HL-60/S4 (cell line): ENCODE measurements at regions not wholly inside any gene's neighbourhood (a gene's known extent, or its start where the extent isn't known, plus 50 kb on each side); places are given as distances from the start of the nearest gene placed in this dataset.
"Not testable (repeated sequence)": the region's sequence is repeated elsewhere in the genome, so short reads cannot be mapped to it uniquely, and the experiment has no call there.

Source experiments
- in situ Hi-C: fragments of 300-500 bp; cut with MboI; formaldehyde crosslinking; loops from 2 replicates; pipeline ENCODE4 v1.14.3; 2022; ENCODE audit warnings: low sequenced_read_pairs

DNA sequence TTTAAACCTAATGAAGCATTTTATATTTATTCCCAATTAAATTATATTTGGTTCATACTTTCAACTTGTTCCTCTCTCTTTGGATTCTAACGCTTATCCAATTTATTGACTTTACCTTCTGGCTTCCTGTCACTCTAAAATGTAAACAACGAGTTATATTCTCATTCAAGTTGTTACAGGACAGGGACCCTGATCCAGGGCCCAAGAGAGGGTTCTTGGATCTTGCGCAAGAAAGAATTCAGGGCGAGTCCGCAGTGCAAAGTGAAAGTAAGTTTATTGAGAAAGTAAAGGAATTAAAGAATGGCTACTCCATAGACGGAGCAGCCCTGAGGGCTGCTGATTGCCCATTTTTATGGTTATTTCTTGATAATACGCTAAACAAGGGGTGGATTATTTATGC is 405.6 kb upstream of the API5 start:
- in situ Hi-C loops = no loop called here

DNA sequence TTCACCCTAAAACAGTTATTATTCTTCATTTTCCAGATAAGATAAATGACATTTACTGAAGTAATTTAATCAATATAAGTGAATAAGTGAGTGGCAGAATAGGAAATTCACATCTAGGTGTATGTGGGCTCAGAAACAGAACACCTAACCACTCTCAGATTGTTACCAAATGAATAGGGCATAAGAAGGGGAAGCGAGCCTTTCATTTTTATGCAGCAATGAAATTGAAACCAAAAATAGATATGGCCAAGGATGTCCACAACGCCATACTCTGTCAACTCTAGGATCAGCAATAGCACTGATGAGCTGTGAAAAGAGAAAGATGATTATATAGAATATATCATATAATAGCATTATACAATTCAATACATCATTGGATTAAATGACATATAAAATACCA is 398.1 kb upstream of the API5 start:
- in situ Hi-C loops = no loop called here

DNA sequence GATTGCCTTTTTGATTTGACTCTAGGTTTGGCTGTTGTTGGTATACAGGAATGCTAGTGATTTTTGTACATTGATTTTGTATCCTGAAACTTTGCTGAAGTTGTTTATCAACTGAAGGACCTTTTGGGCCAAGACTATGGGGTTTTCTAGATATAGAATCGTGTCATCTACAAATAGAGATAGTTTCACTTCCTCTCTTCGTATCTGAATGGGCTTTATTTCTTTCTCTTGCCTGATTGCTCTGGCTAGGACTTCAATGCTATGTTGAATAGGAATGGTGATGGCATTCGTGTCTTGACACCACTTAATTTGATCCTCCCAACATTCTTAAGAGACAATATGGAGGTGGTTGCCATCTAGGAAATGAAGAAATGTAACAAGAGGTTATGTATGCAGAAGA is 388.1 kb upstream of the API5 start:
- in situ Hi-C loops = no loop called here

DNA sequence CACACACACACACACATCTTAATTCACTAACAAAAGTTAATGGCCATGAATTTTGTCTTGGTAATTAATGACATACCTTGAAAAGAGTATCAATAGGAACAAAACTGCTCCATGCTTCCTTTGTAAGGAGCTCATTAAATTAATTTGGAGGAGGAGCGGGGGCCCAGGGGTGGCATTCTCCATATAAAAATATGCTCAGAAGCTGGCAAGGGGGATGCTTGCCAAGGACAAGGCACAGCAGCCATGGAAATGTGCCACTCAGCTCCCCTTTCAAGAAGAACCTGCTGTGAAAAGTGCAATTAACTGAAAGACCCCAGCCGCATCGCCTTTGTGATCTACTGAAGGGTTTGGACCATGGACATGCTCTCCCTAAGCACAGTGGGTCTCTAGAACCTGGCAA is 385.9 kb upstream of the API5 start:
- in situ Hi-C loops = no loop called here

DNA sequence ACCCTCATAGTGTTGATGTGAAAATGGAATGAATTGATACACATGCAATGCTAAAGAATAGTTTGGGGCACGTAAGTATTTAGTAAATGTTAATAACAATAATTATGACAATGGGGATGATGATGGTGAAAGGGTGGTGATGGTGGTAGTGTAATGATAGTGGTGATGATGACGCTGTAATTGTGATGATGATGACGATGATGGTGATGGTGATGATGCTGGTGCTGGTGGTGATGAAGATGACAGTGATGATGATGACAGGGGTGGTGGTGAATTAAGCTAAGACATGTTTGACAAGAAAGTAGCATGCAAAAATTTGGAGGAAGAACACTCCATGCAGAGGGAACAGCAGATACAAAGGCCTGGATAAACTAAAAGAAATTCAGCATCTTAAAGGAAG is 364.4 kb upstream of the API5 start:
- in situ Hi-C loops = no loop called here

DNA sequence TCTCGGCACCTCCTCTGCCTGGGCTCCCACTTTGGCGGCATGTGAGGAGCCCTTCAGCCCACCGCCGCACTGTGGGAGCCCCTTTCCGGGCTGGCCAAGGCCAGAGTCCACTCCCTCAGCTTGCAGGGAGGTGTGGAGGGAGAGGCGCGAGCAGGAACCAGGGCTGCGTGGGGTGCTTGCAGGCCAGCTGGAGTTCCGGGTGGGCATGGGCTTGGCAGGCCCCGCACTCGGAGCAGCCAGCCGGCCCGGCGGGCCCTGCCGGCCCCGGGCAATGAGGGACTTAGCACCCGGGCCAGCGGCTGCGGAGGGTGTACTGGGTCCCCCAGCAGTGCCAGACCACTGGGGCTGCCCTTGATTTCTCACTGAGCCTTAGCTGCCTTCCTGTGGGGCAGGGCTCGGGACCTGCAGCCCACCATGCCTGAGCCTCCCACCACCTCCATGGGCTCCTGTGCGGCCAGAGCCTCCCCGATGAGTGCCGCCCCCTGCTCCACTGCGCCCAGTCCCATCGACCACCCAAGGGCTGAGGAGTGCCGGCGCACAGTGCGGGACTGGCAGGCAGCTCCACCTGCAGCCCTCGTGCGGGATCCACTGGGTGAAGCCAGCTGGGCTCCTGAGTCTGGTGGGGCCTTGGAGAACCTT is 361.9 kb upstream of the API5 start:
- in situ Hi-C loops = not testable (repeated sequence)

DNA sequence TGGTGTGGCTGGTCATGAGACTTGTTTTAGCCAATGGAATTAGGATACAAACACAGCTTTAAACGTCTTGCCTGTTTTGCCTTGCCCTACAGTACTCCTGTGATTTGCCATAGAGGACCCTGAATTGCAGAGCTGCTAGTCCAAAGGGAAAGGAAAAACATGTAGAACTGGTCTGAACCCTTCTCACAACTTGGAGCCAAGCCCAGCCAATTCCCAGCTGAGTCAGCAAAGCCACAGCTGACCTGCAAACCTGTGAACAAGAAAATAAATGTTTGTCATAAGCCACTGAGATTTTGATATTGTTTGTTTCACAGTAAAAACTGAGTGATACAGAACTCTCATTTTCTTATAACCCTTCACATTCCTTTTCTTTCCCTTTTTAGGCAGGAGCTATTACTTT is 360.5 kb upstream of the API5 start:
- in situ Hi-C loops = no loop called here

DNA sequence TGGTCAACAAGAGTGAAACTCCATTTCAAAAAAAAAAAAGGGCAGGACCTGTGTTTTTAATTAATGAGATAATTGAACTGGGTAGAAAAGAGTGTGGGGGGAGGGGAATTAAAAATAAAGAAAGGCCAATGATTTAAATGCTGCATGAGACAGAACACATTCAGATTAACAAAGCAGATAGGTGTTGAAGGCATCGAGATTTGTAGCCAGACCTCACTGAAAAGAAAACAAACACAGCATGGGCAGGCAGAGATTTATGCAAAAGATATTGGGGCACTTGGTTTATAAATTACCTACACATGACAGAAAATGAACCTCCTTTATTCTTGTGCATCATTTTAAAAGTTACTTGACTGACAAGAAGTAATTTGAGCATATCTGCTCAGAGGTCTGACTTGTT is 354.0 kb upstream of the API5 start:
- in situ Hi-C loops = no loop called here

DNA sequence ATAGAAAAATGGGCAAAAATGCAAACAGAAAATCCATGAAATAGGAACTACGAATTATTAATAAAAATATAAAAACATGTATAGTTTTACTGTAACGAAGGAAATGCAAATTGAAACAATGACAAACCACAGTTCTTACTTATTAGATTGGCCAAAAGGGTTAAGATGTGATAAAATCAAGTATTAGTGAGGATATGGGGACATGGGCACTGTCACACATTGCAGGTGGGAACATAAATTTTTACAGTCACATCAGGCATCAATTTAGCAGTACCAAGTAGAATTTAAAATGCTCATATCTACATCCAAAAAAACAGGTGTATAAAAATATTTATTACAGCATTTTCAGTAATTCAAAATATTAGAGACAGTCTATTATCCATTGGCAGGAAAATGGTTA is 353.2 kb upstream of the API5 start:
- in situ Hi-C loops = no loop called here

DNA sequence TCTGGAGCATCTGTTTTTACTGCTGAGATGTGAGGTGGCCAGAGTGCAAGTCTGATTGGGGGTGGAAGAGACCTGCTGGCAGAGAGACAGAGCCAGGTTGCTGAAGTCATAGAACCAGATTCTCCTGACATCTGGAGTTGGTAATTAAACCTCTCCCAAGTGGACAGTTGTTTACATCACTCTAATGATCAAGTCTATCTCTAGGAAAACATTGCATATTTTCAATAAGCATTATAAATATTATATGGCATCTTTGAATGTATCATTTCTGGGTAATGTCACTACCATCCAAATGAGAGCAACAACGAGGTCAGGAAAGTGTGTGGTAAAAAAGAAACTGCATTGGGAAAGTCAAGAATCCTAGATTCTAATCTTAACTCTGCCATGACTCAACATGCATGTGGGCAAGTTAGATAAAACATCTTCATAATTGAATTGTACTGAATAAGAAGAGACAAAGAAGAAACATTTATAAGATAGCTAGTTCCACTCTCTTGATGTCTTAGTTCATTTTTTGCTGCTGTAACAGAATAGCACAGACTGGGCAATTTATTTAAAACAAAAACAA is 351.2 kb upstream of the API5 start:
- in situ Hi-C loops = no loop called here

DNA sequence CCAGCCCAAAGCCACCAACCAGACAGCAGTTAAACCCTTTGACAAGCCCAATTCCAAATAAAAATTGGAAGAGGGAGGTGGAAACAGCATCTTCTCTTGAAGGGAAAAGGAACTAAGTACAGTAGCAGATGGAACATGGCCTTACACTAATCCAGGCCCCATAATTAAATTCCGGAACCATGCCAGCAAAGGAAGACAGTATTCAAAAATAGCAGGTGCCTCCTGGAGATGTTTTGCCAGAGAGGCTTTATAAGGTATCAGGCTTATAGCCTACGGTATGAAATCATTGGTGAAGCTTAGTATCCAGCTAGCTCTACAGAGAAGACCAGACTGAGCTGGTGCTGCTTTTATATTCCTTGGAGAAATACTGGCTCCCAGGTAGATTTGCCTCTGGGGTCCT is 344.1 kb upstream of the API5 start:
- in situ Hi-C loops = no loop called here

DNA sequence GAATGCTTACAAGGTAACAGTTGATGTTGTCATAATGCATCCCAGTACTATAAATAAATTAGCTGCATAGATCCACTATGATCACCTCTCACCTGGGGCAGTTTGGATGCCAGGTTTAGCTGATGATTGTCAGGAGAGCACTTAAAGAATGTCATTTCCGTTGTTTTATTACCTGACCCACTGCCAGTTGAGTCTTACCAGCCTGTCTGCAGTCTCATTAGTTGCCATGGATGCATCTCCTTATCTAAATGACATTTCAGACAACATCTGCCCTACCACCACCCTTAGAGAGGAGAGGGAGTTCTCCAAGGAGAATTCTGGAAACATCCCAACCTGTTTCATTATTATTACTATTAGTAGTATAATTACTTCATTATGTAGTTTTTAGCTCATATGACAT is 339.1 kb upstream of the API5 start:
- in situ Hi-C loops = no loop called here

DNA sequence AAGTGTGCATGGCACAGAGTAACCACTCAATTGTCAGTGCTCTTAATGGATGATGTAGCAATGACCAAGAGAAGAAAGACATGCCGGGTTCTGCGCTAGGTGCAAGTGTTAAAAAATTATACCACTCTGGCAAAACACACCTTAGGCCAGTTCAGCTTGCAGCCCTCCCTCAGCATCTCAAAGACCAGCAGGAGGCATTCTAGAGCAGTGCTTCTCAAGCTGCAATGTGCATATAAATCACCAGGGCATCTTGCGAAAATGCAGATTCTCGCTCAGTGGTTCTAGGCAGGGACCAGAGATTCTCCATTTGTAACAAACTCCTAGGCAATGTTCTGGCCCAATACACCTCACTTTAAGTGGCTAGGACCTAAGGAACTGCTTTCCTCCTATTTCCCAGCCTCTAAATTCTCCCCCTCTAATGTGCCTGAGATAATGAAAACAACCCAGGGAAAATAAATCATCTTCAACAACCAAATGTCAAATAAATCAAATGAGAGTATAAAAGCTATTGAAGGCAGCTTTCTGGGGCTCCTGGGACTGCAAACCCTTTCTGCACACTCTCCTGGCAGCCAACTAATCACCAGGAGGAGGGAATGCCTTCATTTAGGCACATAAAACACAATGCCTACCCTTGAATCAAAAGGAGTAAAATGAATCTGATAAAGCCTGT is 337.2 kb upstream of the API5 start:
- in situ Hi-C loops = no loop called here

DNA sequence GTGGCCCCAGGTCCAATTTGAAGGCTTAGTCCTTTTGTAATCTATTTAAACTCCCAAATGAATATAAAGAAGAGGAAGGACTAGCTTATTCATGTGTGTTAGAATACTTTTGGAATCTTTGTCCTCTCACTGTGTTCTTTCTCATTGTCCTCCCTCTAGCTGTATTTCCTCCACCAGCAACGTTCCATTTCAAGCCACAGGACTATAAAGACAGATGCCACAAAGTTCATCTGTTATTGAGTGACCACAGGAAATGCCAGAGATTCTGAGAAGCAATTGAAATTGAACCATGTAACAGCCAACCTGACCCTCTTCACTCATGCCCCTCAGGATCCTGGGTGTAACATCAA is 336.6 kb upstream of the API5 start:
- in situ Hi-C loops = no loop called here

DNA sequence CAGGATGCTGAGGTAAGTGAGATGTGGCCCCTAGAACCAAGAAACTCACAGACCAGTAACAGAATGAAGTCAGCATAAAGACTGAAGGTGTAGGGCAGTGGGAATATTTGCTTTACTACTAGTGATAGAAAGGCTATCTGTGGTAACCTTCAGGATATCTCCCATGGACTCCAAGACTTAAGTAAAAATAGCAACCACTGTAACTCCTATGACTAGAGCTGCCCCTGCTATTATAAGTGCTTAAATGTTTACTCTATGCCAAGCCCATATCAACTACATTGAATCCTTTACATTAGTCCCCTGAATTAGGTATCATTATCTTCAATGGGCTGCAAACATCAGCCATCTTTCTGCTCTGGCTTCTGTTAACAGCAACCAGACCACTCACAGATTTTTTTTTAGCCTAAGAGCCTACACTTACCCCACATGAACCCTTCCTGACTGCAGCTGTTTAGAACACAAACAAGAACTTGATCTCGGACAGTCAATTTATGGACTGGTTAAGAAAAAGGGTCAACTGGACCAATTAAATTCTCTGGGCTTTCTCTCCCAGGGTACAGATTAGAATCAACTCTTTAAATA is 335.1 kb upstream of the API5 start:
- in situ Hi-C loops = no loop called here

DNA sequence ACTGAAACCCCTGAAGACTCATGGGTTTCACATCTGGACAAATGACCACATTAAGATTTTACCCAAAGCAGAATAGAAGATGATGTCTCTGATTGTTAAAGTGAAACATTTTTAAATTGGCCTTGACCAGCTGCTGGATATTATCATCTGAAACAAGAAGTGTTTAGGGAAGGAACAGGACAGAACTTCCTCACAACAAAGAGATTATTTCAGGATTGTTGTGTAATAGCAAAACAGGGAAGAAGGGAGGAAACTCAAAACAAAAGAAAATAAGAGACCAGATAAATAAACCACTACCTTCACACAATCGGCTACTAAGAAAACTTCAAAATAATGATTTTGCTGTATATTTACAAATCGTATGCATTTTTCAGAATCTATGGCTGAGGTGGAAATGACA is 319.2 kb upstream of the API5 start:
- in situ Hi-C loops = no loop called here

DNA sequence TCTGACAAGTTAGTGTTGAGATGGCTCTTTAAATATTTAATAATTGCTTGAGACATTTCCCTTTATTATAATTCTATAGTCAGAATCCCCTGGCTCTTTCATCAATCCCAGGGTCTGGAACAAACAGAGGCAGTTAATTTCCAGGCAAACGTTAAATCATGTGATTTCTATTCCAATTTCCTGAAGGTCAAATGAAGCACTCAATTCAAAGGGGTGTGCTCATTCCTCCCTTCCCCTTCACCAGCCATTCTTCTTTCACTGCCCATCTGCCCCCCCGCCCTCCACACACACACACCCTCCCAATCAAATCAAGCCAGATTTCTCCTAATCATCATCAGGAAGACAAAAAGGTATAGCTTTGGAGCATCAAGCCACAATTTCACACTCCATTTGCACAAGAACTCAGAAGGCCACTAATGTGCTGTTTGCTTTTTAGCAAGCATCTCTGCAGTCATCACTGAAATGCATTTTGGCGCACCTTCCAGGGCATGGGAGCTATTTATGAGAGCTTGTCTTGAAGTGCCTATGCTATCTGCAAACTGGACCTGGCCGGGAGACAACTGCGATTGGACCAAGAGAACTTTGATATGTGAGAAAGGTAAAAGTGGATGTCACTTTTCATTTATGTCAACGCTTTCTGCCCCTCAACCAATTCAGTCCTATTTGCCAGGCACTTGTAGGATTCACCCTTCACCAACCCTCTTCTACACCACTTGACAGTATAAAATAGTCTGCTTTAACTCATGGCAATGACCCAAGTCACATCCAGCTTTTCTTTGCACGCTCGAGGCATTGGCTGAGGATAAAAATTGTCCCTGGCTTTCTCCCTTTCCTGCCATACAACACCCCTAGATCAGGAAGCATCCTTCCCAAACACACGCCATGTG is 315.1 kb upstream of the API5 start:
- in situ Hi-C loops = no loop called here

DNA sequence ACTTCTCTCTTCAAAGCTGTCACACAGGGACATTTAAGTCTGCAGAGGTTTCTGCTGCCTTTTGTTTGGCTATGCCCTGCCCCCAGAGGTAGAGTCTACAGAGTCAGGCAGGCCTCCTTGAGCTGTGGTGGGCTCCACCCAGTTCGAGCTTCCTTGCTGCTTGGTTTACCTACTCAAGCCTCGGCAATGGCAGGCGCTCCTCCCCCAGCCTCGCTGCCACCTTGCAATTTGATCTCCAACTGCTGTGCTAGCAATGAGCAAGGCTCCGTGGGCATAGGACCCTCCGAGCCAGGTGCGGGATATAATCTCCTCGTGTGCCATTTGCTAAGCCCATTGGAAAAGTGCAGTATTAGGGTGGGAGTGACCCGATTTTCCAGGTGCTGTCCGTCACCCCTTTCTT is 306.9 kb upstream of the API5 start:
- in situ Hi-C loops = not testable (repeated sequence)

DNA sequence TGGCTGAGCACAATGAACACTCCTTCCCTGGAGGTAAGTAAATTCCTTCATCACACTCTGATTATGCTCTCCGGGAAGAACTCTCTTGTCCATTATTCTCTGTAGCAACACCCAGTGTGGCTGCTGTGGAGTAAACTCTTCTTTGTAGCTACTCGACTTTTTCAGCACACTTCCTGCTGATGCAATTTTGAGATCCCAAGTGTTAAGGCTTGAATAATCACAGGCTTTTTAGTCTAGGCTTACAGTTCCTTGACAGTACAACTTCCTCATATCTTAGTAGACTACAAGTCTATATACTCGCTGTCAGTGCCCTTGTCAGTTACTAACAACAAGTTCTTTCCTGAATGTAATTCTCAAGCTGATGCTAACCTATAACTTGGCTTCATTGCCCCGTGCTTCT is 301.8 kb upstream of the API5 start:
- in situ Hi-C loops = no loop called here

DNA sequence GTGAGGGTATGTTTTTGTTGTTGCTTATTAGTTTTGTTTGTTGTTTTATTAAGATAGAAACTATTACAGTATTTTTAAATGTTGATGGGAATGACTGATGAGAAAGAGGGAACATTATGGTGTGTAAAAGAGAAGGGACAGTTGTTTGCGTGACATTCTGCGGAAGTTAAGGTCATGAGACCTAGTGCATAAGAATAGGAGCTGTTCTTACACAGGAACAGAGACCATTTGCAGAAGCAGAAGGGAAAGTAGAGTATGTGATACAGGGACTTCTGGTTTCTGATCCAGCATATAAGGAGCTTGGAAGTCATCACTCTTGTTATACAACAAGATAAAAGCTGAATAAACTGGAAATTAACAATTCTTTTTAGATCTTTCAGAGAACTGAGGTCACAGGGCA is 299.2 kb upstream of the API5 start:
- in situ Hi-C loops = no loop called here

DNA sequence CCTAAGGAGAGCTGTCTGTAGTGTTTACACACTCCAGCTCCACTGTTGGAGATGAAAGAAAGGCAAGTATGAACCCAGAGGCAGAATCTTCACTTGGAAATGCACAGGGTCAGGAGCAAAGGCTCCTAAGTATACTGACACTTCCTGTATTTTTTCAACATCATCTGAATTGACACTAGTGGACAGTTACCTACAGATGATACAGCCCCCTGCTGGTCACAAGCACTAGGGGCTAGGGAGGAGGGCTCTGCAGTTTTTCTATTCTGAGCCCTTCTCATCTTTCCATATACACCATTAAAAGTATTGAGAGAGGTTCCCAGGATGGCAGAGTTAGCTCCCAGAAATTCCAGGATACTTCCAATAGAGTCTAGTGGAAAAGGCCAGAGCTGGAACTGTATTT is 290.3 kb upstream of the API5 start:
- in situ Hi-C loops = no loop called here

DNA sequence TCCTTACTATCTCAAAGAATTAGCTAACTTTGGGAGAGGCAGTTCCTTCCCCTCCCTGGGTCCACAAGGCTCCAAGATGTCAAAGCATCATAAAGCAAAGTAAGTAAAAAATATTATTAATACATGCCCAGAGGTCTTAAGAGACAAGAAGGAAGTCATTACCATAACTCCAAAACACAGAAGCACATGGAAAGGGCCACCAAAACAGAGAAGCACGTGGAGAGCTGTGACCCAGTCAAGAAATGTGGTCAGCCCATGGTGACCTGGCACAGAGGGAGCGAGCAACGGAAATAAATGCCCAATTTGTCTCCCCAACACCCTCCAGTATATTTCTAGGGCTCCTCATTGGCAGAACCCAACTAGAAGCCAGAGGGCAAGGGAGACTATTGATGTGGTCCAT is 277.5 kb upstream of the API5 start:
- in situ Hi-C loops = no loop called here
